GM06990 (cell line): ENCODE measurements at regions not wholly inside any gene's neighbourhood (a gene's known extent, or its start where the extent isn't known, plus 50 kb on each side); places are given as distances from the start of the nearest gene placed in this dataset.
"Not testable (repeated sequence)": the region's sequence is repeated elsewhere in the genome, so short reads cannot be mapped to it uniquely, and the experiment has no call there.

Source experiments
- DNase-seq: peaks from one replicate; pipeline ENCODE4 v3.0.0-alpha.2; 2011; ENCODE audit not compliant: insufficient read length; ENCODE audit errors: extremely low read depth
- H3K27me3 ChIP-seq: replicated peaks from 2 replicates; pipeline ENCODE4 v1.6.0; 2011; ENCODE audit warnings: low read length; ENCODE audit not compliant: control insufficient read depth, insufficient read depth
- H3K36me3 ChIP-seq: 2 replicates; pipeline ENCODE4 v1.5.1; 2011; ENCODE audit warnings: low read length; ENCODE audit not compliant: control insufficient read depth, insufficient read depth
- H3K4me3 ChIP-seq: replicated peaks from 2 replicates; pipeline ENCODE4 v1.5.1; 2011; ENCODE audit warnings: low read depth, mild to moderate bottlenecking, control low read depth, low read length
- CTCF ChIP-seq: IDR thresholded peaks from 2 replicates; pipeline ENCODE4 v1.5.1; 2011; ENCODE audit warnings: low read length, control low read depth, mild to moderate bottlenecking, inconsistent platforms; ENCODE audit not compliant: insufficient read depth, poor library complexity, severe bottlenecking

GRCh38 chr17:63292421-63292820, 153.7 kb downstream of the CYB561 start:
- TF ChIP-seq CTCF, result no peak
- Histone ChIP-seq H3K27me3 (no peaks in the 10 kb centered on the region), H3K4me3 (no peak overlapping the region), H3K36me3 (no peaks in the 10 kb centered on the region)
- DNase-seq, result no peak

GRCh38 chr17:63293323-63294075, 152.6 kb downstream of the CYB561 start:
- TF ChIP-seq CTCF, result no peak
- H3K4me3 ChIP-seq, result no peak overlapping the region
- no peak for DNase-seq
- H3K27me3 ChIP-seq, result no peaks in the 10 kb centered on the region
- no peaks in the 10 kb centered on the region for H3K36me3 ChIP-seq

- H3K36me3 ChIP-seq, result no peaks in the 10 kb centered on the region
- no peak for DNase-seq
- no peaks in the 10 kb centered on the region for H3K27me3 ChIP-seq
- TF ChIP-seq CTCF, result no peak
- H3K4me3 ChIP-seq, result no peak overlapping the region
Measured at GRCh38 chr17:63294776-63295175, 151.3 kb downstream of the CYB561 start.

- TF ChIP-seq CTCF, result no peak
- no peak for DNase-seq
Measured at GRCh38 chr17:63295288-63295687, 150.8 kb downstream of the CYB561 start.

GRCh38 chr17:63295839-63296590, 150.1 kb downstream of the CYB561 start:
- Histone ChIP-seq H3K36me3 (no peaks in the 10 kb centered on the region), H3K4me3 (no peak overlapping the region), H3K27me3 (no peaks in the 10 kb centered on the region)
- DNase-seq, result no peak
- no peak for TF ChIP-seq CTCF

More at GRCh38 chr17:63295288-63295687, 150.8 kb downstream of the CYB561 start:
- Histone ChIP-seq H3K27me3 (no peaks in the 10 kb centered on the region), H3K4me3 (no peak overlapping the region), H3K36me3 (no peaks in the 10 kb centered on the region)

GRCh38 chr17:63298916-63299315, 147.2 kb downstream of the CYB561 start:
- H3K4me3 ChIP-seq, H3K36me3 ChIP-seq, DNase-seq, H3K27me3 ChIP-seq: not testable (repeated sequence)
